Astrocyte (in vitro differentiated cells and primary cell): ENCODE measurements at regions not wholly inside any gene's neighbourhood (a gene's known extent, or its start where the extent isn't known, plus 50 kb on each side); places are given as distances from the start of the nearest gene placed in this dataset.

ENCODE experiments used
- CTCF ChIP-seq: IDR thresholded peaks from 2 replicates; pipeline ENCODE4 v1.5.1; 2011; ENCODE audit warnings: low read depth, mild to moderate bottlenecking, inconsistent platforms, low read length, moderate library complexity; ENCODE audit not compliant: insufficient read depth
- EZH2 ChIP-seq: IDR thresholded peaks from 2 replicates; pipeline ENCODE4 v1.6.1; 2012; ENCODE audit warnings: mild to moderate bottlenecking, low read length, inconsistent platforms; ENCODE audit not compliant: insufficient read depth

- TF ChIP-seq CTCF (no peak), EZH2 (no peak)
Observed at GRCh38 chr2:226080334-226080733, 680.8 kb downstream of the NYAP2 start.
